NCI-H526 (cell line): ENCODE measurements at regions not wholly inside any gene's neighbourhood (a gene's known extent, or its start where the extent isn't known, plus 50 kb on each side); places are given as distances from the start of the nearest gene placed in this dataset.
"Not testable (repeated sequence)": the region's sequence is repeated elsewhere in the genome, so short reads cannot be mapped to it uniquely, and the experiment has no call there.

Experiments
- DNase-seq, 2 experiments: peaks; one replicate each; lab custom pipeline; 2025; lab: John Stamatoyannopoulos, UW

- DNase-seq = not testable (repeated sequence)
Measured at GRCh38 chr10:78096486-78096885, 62.8 kb downstream of the RPS24 start.

DNA sequence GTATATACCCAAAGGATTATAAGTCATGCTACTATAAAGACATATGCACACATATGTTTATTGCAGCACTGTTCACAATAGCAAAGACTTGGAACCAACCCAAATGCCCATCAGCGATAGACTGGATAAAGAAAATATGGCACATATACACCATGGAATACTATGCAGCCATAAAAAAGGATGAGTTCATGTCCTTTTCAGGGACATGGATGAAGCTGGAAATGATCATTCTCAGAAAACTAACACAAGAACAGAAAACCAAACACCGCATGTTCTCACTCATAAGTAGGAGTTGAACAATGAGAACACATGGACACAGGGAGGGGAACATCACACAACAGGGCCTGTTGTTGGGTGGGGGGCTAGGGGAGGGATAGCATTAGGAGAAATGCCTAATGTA is 68.9 kb downstream of the RPS24 start:
- DNase-seq = not testable (repeated sequence)

DNA sequence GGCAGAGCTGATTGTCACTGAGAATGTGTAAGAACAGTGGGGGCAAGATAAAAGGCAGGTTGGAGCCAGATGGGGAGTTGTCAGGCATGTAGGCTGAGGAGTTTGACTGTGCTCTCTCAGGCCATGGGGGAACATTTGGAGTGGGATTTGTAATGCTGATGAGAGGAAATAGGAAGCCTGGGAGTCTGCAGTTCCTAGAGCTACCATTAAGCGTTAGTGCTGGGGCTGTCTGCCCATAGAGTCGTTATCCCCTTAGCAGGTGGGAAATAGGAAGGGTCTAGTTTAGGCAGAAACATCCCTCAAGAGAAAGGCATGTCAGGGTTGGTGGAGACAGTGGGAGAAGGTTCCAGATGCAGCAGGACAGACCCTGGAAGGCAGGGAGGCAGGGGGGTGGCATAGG is 75.5 kb downstream of the RPS24 start:
- DNase-seq = no peak

- no peak for DNase-seq
Measured at GRCh38 chr10:78115135-78115853, 81.6 kb downstream of the RPS24 start.

GRCh38 chr10:78116361-78116760 is 82.7 kb downstream of the RPS24 start:
- no peak for DNase-seq

GRCh38 chr10:78118591-78118990 is 84.9 kb downstream of the RPS24 start:
- DNase-seq = no peak

GRCh38 chr10:78121801-78122200 is 88.1 kb downstream of the RPS24 start:
- no peak for DNase-seq

DNA sequence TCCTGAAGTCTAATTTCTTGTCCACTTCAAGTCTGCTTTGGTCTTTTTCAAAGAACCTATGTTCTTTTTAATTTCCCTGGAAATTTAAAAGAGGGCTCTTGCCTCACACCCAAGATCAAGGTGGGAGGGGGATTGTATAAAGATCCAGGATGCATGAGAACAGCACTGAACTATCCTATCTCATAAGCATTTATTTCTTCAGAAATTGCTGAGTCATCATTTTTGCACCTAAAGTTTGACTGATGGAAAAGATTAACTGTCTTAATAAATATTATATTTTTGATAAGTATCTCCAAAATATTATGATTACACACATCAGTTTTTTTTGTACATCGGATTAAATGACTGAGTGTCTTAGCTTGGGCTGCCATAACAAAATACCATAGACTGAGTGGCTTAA is 90.5 kb downstream of the RPS24 start:
- no peak for DNase-seq

GRCh38 chr10:78129211-78129610 is 95.5 kb downstream of the RPS24 start:
- no peak for DNase-seq

- no peak for DNase-seq
Measured at GRCh38 chr10:78130966-78131710, 97.5 kb downstream of the RPS24 start.

DNA sequence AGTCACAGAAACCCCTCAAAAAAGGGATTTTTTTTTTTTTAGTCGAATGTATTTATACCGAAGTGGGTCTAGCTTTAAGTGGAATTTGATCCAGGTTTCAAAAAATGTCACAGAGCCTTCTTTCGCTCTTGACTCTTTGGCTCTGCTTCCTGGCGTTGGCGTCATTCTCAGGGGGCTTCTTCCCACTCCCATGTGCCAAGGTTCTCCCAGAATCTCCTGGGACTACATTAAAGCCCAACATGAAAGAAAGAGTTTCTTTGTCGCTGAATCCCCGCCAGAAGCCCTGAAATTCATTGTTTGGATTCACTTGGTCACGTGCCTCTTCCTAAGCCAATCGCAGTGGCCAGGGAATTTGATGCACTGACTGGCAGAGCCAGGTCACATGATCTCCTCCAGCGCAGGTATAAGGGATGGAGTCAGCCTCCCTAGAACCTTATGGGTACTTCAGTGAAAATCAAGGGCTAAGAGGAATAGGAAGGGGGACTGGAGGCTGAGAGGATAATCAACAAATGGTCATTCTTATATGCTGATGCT is 101.2 kb downstream of the RPS24 start:
- no peak for DNase-seq

DNA sequence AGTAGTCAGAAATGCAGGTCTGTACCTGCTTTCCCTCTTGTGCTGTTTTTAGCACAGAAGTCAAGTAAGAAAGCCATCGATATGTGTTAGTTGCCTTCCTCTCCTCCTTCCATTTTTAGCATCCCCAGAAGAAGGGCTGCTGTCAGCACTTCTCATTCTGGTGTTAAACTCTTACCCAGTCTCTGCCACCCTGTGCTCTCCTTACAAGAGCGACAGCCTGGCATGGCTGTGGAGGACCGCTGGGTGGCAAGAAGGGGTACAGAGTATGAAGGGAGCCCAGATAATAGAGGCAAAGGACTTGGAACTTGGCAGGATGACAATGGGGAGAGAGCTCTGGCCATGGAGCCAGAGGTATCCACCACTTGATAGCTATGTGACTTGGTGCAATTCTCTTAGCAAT is 103.5 kb downstream of the RPS24 start:
- DNase-seq = no peak

DNA sequence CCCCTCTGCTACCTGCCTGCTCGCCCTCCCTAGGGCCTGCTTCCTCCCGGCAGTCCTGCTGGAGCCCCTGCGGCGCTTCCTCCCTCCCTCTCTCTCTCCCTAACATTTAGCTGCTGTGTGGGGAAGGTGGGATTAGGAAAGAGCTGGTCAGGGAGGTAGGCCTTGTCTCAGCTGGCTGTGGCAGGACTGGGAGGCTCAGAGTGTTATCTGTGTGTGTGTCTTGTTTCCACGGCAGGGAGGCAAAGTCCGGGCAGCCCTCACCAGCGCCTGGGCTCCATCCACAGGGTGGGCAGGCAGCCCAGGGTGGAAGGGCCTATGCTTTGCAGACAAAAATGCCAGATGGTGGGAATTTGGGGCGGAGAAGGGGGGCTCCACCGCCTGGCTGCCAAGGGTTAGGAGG is 105.7 kb downstream of the RPS24 start:
- DNase-seq = no peak

DNA sequence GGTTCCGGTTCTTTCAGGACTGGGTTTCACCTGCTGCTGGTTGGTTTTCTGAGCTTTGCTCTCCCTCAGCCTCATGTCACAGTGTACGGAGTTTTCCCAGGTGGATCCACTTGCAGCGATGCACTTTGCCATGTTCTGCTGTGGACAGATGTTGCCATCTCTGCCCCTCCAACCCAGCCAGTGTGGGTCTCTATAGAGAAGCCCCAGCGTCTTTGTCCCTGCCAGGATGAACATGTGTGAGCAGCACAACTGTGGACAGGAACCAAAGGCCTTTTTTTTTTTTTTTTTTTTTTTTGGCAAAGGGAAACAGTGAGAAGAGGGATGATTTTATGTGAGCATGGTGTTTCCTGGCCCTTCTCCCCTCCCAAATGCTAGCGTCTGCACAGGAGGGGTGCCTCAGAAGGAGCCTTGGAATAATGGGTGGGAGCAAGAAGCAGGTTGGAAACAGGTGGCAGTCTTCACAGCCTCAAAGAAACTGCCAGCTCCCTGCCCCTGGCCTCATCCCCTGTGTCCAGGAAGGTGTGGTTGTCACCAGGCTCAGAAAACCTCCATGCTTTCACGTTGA is 106.5 kb downstream of the RPS24 start:
- no peak for DNase-seq

DNA sequence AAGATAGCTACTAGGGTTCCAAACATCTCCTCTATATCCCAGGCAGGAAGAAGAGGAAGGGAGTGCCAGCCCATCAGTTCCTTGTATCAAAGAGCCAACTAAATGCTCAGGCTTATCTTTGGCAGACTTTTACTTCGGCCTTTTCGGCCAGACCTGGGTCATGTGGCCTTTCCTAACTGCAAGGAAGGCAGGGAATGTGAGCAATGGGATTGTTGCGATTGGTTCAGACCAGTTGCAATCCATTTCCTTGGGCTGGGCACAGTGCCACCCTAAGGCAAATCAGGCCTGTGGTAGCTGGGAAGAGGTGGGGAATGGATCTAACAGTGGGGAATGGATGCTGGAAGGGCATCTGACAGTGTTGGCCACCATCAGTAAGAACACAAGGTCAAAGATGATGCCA is 109.9 kb downstream of the RPS24 start:
- DNase-seq = no peak

- no peak for DNase-seq
Measured at GRCh38 chr10:78146200-78146599, 112.5 kb downstream of the RPS24 start.

DNA sequence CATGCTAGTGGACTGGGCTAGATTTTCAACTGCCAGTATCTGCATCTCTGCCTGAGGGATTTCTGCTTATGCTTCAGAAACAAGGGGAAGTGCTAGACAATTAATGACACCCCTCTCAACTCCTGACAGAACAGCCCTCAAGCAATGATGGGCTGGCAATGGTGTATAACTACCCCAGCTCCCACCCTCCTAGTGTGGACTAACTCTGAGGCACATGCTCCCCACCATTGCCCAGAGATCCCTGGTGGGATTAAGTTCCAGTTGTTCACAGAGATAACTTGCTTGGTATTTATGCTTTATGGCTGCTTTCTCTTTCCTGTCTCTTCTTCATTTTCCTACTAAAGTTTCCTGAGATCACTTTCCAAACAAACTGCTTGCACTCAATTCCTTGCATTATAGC is 113.5 kb downstream of the RPS24 start:
- no peak for DNase-seq

DNA sequence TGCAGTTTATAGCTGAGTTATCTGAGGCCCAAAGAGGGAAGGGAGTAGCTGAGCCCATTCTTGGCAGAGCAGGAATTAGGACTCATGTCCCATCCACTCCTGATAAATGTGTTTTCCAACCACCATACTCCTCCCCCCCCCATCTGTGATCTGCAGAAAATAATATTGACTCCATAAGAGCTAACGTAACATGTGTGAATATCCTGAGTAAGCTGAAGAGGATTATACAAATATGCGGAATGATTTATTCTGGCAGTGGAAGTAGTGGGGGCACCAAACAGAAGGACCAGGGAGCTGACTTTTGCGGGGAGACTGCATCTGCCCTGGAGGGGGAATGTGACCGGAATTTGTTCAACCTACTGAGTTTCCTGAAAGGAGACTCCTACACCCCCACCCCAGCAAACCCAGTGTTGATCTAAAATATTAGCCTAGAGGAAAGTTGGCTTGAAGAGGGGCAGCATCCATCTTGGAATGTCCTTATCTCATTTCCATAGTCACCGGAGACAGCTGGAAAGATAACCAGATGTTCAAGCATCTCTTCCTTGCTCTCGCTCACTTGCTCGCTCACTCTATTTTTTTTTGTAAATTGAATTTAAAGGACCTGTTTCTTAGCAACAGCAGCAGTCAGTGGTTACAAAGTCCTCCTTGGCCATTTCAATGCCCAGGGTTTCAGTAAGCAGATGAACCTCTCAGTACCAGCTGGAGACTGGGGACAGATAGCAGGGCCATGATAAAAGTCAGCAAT is 114.7 kb downstream of the RPS24 start:
- no peak for DNase-seq

DNA sequence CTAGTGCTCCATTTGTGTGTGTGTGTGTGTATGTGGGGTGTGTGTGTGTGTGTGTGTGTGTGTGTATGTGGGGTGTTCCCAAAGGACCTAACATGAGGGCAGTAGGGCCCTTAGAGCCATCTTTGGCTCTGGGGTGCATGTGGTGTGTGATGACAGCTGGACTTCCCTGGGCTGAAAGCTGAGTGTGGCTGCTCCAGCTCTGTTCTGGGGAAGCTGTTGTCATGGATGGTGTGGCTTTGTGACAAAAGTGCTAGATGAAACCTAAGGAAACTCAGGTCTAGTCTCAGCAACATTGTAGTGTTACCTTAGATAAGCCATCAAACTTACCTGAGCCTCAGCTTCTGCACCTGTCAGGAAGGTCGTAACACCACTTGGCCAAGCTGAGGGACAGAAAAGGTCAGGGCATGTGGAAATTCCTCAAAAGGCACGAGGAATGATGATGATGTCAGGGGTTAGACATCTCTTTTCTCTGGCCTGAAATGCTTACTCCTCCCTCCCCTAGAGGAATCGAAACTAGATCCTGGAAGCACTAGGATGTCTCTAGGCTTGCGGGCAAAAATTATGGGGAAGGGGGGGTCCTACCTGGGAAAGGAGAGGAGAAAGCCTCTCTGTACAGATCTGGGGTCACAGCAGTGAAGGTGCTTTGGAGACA is 115.4 kb downstream of the RPS24 start:
- DNase-seq = no peak

- DNase-seq = no peak
Measured at GRCh38 chr10:78150756-78151155, 117.1 kb downstream of the RPS24 start.

GRCh38 chr10:78155722-78156121 is 122.1 kb downstream of the RPS24 start:
- DNase-seq = no peak

DNA sequence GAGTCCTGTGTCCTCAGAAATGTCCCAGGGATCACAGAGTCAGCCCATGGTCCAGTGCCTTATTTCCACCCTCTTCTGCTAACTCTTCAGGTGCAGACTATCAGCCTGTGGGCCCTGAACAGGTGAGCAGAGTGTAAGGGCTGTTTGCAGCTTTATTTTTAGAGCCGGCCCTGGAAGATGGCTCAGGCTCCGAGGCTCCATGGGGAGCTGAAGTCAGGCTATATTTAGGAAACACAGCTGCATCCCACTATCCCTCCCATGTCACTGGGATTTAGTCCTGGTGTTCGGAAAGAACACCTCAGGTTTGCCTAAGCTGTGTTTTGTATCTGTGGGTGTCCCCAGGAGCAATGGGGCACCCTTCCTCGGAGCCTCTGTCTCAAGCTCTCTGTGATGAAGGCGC is 126.9 kb downstream of the RPS24 start:
- no peak for DNase-seq
